ENCODE measurements at regions not wholly inside any gene's neighbourhood (a gene's known extent, or its start where the extent isn't known, plus 50 kb on each side); places are given as distances from the start of the nearest gene placed in this dataset.

GRCh38 chr6:105746130-105746505, 340.0 kb upstream of the PRDM1 start:
- TF ChIP-seq TOX (CRISPR knock-in tag; IDR thresholded peaks at IDR 0.05; ENCODE audit: borderline replicate concordance) (no peak), TSHZ2 (CRISPR knock-in tag; IDR thresholded peaks at IDR 0.05) (no peak), ISL1 (CRISPR knock-in tag; IDR thresholded peaks at IDR 0.05) (no peak), CSRNP3 (CRISPR knock-in tag; IDR thresholded peaks at IDR 0.05) (no peak), PATZ1 (CRISPR knock-in tag; IDR thresholded peaks at IDR 0.05; ENCODE audit: borderline replicate concordance) (no peak), ZC3H10 (CRISPR knock-in tag; IDR thresholded peaks at IDR 0.05) (no peak)
- TF ChIP-seq, protein P1, sequence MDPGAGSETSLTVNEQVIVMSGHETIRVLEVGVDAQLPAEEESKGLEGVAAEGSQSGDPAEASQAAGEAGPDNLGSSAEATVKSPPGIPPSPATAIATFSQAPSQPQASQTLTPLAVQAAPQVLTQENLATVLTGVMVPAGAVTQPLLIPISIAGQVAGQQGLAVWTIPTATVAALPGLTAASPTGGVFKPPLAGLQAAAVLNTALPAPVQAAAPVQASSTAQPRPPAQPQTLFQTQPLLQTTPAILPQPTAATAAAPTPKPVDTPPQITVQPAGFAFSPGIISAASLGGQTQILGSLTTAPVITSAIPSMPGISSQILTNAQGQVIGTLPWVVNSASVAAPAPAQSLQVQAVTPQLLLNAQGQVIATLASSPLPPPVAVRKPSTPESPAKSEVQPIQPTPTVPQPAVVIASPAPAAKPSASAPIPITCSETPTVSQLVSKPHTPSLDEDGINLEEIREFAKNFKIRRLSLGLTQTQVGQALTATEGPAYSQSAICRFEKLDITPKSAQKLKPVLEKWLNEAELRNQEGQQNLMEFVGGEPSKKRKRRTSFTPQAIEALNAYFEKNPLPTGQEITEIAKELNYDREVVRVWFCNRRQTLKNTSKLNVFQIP (CRISPR knock-in tag; IDR thresholded peaks at IDR 0.05; ENCODE audit: borderline replicate concordance, low read depth): no peak
- no peak for ATAC-seq

DNA sequence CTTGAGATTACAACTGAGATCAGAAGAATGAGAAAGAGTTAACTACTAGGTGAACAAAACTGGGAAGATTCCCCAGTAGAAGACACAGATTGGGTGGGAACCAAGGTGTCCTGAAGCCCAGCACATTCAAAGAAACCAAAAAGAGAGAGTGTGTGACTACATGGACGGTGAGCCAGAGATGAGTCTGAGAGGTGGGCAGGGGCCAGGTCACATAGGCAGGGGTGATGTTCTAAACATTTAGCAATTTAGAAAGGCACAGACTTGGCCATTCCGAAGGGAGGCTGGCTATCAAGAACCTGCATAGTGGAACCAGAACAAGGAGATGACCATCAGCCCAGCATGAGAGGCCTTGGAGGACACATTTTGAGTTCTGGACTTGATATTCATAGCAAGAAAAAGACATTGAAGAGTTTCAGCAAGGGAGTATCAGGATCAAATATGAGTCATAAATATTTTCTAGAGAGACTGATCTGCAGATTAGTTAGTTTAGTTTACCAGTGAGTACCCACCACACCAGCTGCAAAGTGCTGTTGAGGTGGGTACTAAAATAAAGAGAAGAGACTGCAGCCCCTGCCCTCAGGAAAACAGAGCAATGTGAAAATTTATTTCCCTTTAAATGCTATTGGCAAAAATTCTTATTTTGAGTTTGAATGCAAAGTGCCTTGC, 340.5 kb upstream of the PRDM1 start:
- no peak for ATAC-seq
- TF ChIP-seq ZNF70 (CRISPR knock-in tag; IDR thresholded peaks at IDR 0.05) (no peak), CSDC2 (CRISPR knock-in tag; IDR thresholded peaks at IDR 0.05) (no peak), ZC3H10 (CRISPR knock-in tag; IDR thresholded peaks at IDR 0.05) (no peak), CSRNP3 (CRISPR knock-in tag; IDR thresholded peaks at IDR 0.05) (no peak), TCF4 (CRISPR knock-in tag; IDR thresholded peaks at IDR 0.05; ENCODE audit: borderline replicate concordance) (no peak), TSHZ2 (CRISPR knock-in tag; IDR thresholded peaks at IDR 0.05) (no peak), BACH2 (CRISPR knock-in tag; IDR thresholded peaks at IDR 0.05; ENCODE audit: borderline replicate concordance) (no peak)

GRCh38 chr6:105744815-105745214, 341.3 kb upstream of the PRDM1 start:
- no peak for ATAC-seq
- no peak for TF ChIP-seq TCF4 (CRISPR knock-in tag; IDR thresholded peaks at IDR 0.05; ENCODE audit: borderline replicate concordance)
- no peak for TF ChIP-seq CSDC2 (CRISPR knock-in tag; IDR thresholded peaks at IDR 0.05)
- TF ChIP-seq OSR1 (CRISPR knock-in tag; IDR thresholded peaks at IDR 0.05): no peak
- no peak for TF ChIP-seq ZC3H10 (CRISPR knock-in tag; IDR thresholded peaks at IDR 0.05)
- no peak for TF ChIP-seq ZNF70 (CRISPR knock-in tag; IDR thresholded peaks at IDR 0.05)
- TF ChIP-seq TOX (CRISPR knock-in tag; IDR thresholded peaks at IDR 0.05; ENCODE audit: borderline replicate concordance): no peak
- no peak for TF ChIP-seq SNAI2 (CRISPR knock-in tag; IDR thresholded peaks at IDR 0.05)

Measured in SK-N-SH treated with all-trans-retinoic acid at 6 μM for 48 hours (cell line).